ENCODE measurements at regions not wholly inside any gene's neighbourhood (a gene's known extent, or its start where the extent isn't known, plus 50 kb on each side); places are given as distances from the start of the nearest gene placed in this dataset.

DNA sequence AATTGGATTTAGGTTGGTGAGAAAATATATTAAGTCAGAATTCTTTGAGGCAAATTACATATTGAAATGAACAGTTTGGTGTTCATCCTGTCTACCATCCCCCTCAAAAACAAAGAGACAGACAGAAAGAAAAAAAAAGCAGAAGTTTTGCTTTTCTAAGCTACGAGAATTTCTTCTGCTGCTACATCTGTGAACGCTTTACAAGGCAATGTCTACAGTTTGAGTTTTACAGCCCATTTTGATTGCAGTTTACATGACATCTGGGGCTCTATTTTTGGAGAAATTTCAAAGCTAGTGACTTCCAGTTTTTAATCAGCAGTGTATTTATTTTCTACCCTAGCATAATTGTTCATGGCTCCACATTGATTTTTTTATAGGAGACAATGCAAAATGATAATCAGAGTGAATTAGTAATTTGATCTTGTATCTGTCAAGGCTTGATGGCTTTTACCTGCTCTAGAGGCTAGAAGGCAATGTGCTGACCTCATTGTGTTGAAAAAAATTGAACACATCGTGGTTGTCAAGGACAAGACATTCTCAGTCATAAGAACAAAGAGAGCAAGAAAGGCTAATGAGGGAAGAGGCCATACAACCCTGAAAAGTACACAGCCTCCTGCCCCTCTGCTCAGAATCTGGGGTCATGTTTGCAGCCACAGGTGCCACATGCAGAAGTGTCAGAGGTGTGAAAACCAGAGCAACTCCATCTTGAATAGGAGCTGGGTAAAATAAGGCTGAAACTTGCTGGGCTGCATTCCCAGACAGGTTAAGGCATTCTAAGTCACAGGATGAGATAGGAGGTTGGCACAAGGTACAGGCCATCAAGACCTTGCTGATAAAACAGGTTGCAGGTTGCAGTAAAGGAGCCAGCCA, 201.0 kb upstream of the CAMK1G start:
- no peak for DNase-seq (ENCODE audit: low spot score)

DNA sequence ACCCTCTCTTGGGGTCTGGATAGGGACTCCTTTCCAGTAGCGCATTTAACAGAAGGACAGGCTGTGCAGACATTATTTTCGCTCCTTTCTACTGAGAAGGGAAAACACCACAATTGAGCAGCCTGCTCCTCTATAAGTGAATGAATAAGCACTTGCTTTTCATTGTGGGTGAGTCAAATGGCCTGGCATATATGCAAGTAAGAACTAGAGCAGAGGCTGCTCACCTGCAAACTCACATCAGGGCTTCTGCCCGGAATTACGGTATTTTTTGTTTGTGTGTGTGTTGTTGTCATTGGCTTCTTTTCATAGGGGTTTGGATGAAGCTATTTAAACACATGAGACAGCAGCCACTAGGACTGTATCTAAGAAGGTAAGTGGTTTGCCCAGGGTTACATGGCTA, 200.1 kb upstream of the CAMK1G start:
- DNase-seq (ENCODE audit: low spot score) = no peak

- no peak for DNase-seq (ENCODE audit: low spot score)
Observed at GRCh38 chr1:209383907-209384709, 199.4 kb upstream of the CAMK1G start.

GRCh38 chr1:209384710-209385550, 198.6 kb upstream of the CAMK1G start:
- DNase-seq (ENCODE audit: low spot score) = no peak

DNA sequence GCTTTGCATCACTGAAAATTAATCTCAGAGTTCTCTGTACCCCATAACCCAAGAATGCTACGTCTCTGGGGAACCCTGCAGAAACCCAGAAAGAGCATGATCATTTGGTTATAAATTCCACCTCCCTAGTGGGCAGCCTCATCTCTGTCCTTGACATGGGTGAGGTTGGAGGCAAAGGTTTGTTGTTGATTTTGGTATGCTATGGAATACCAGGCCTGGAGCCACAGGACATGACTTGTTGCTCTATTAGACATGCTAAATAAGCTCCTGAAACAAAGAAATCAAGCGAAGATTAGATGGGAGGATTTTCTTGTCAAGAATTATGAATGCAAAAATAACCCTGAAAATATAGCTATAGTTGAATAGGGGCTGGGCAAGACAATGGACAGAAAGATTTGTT, 197.4 kb upstream of the CAMK1G start:
- no peak for DNase-seq (ENCODE audit: low spot score)

DNA sequence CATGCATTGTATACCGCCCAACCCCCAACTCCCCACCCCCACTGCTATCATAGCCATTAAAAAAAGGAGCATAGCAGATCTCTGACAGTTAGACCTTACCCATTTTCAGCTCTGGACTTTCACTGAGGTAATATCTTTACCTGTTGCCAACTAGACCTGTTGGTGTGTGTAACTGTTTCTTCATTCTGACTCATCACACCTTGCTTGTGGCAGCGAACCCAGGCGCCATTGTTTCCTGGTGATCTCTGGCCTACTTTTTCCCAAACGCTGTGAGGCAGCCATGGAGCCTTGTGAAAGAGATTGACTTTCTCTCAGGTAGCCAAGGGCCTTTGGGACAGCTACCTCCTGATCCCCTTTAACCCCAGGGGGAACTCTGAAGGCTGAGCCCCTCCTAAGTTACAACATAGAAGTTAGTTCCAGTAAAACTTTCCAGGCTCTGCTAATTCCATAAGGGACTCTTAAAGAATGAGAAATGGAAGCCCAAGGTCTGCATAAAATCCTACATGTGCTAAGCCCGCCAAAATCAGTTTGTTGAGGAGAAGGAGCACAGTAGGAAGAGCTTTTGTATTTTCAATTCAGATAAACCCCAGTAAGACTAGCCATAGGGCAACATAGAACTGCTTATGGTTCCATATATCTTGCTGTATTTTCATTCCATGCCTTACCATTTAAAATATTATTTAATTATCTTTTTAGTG, 196.1 kb upstream of the CAMK1G start:
- DNase-seq (ENCODE audit: low spot score) = peak; percentile 25

DNA sequence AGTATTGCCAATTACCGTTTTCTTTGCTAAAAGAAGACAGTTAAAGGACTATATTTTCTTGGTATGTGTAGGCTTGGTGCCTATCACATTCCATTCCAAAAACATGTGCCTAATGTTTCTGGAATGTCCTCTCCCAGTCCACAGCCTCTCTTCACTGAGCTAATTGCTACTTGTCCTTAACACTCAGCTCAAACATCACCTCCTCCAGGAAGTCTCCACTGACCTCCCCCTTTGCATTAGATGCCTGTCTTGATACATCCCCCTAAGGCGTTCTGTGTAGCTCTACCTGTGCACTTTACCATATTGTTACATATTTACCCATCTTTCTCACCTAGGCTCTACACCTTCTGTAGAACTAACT, 195.6 kb upstream of the CAMK1G start:
- no peak for DNase-seq (ENCODE audit: low spot score)

DNA sequence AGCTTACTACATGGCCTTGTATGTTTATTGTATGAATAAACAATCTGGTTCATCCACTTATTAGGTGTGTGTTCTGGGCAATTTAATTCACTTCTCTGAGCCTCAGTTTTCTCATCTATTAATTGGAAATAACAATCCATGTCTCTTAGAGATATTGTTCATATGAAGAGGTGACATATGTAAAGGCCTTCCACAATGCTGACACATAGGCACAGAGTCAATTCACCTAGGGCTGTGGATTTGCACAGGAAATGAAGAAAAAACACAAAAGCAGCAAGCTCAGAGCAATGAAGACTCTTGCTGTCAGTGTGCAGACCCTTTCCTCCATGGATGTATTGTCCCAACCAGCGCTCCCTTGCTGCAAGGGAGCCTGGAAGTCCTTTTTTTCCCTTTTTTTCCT, 195.2 kb upstream of the CAMK1G start:
- no peak for DNase-seq (ENCODE audit: low spot score)

DNA sequence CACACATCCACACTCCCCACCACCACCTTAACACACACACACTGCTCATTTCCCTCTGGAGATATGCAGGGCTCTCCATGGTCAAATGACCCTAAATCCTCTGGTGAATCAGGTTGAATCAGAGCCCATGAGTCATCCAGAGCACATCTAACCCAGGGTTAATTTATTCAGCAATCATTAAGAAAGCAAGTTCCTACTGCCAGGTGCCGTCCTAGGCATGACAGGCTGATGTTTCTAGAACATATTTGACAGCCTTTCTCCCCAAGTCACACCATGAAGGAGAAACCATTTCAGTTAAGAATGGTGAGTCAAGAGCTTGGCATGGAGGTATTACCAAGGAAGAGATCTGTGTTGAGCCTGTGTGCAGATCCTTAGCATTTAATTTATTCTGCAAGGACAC, 194.3 kb upstream of the CAMK1G start:
- peak; percentile 84 for DNase-seq (ENCODE audit: low spot score)

- no peak for DNase-seq (ENCODE audit: low spot score)
Observed at GRCh38 chr1:209389975-209390374, 193.5 kb upstream of the CAMK1G start.

GRCh38 chr1:209390764-209391163, 192.8 kb upstream of the CAMK1G start:
- DNase-seq (ENCODE audit: low spot score) = no peak

GRCh38 chr1:209391792-209392191, 191.7 kb upstream of the CAMK1G start:
- DNase-seq (ENCODE audit: low spot score) = no peak

DNA sequence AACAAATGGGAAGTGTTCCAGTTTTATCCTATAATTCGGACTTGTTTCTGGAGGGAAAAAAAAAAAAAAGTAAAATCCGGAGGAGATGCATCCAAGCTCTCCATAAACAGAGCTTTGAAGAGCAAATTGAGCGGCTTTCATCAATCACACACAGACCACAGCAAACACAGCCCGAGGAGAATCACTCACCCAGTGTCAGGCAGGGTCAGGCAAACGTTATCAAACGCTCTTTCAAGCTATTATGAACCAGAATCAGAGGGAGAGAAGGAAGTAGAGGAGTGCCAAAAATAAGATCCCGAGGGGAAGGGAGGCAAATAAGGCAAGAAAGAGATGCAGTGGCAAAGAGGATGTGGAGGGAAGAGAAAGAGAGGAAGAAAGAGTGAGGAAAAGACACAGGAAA, 188.3 kb upstream of the CAMK1G start:
- DNase-seq (ENCODE audit: low spot score) = peak; percentile 79

DNA sequence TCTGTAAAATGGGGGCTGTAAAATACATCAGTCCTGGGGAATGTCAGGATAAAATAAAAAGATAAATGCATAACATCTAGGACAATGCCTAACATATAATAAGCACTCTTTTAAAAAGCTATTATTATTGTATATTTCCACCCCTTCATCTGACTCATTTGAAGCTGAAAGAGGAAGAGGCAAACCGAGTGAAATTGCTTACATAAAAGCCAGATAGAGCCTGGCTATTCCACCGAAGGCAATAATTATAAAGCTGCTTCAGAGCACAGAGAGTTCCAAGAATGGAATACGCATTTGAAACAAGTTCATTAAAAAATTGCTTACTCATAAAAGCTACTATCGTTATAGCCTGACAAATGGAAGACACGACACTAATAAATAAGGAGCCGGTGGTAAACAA, 186.1 kb upstream of the CAMK1G start:
- DNase-seq (ENCODE audit: low spot score) = no peak

- no peak for DNase-seq (ENCODE audit: low spot score)
Observed at GRCh38 chr1:209397910-209398309, 185.6 kb upstream of the CAMK1G start.

DNA sequence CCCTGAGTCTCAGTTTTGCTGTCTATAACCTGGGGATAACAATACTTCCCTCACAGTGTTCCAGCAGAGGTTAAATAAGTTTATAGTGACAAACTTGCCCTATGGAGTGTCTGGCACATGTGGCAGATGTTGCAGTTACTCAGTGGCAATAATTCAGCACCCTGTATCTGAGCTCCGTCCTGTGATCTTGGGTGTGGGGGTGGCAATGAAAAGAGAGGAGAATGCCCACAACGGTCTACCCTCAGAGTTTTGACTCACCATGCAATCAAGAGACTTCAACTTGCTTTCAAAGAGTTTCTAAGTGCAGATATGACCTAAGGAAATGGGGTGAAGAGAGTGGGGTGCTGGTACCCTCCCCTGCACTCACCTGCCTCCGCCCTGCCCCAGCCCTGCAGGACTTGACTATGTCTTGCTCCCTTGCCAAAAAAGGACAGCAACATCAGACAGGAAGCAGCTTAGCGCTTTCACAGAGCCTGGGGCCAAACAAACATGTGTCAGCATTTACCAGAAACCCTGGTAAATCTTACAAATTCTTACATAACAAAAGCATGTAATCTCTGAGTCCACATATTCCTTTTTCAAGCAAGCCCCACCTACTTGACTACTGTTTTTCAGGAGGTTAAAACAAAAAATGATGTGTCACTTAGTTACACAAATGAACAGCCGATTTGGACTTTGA, 185.1 kb upstream of the CAMK1G start:
- DNase-seq (ENCODE audit: low spot score) = no peak

GRCh38 chr1:209399800-209400199, 183.7 kb upstream of the CAMK1G start:
- DNase-seq (ENCODE audit: low spot score) = no peak

DNA sequence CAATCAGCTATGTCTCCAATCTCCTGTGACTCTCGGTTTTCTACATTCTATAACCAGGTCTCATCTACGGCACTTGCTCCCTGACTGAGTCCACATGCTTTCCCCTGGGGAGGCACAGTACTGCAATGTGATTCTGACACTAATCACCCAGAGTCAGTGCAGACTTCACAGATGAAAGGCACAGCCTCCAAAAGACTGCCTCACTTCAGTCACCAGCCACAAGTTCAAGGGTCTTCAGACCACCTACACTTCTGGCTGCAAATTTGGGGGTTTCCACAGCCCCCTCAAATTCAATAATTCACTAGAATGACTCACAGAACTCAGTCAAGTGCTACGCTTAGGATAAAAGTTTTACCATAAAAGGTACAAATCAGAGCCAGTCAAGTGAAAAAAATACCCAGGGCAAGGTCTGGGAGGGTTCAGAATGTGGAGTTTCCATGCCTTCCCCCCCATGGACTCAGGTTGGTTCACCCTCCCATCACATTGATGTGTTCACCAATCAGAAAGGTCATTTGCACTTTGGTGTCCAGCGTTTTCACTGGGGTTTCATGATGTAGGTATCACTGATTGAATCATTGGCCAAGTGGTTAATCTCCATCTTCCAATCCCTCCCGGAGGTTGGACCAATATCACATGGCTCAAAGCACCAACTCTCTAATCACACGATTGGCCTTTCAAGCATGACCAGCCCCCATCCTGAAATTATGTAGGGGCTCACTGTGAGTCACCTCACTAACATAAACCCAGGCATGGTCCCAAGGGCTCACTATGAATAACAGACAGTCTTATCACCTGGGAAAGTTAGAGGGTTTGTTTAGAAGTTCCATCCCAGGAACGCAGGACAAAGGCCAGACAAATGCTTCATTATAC, 182.9 kb upstream of the CAMK1G start:
- no peak for DNase-seq (ENCODE audit: low spot score)

- DNase-seq (ENCODE audit: low spot score) = no peak
Observed at GRCh38 chr1:209402697-209403096, 180.8 kb upstream of the CAMK1G start.

DNA sequence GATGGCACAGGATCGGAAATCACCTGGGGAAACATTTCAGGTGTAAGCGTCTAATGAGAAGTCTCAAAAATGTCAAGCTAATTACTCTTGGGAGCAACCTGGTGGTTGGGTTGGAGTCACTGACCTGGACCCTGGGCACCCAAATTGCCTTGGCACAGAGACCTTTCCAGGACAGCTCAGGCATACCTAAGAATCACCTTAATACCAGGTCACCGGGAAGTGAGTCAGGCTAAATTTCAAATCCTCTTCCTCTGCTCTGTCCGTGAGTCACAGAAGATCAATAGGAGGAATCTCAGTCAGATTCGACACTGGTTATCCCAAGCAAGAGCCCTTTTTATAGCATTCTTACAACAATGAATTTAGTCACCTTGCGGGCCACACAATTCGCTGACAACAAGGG, 179.6 kb upstream of the CAMK1G start:
- DNase-seq (ENCODE audit: low spot score) = peak; percentile 71
